IPS-20b (cell line): ENCODE measurements at regions not wholly inside any gene's neighbourhood (a gene's known extent, or its start where the extent isn't known, plus 50 kb on each side); places are given as distances from the start of the nearest gene placed in this dataset.
"Not testable (repeated sequence)": the region's sequence is repeated elsewhere in the genome, so short reads cannot be mapped to it uniquely, and the experiment has no call there.

Source experiments
- H3K27ac ChIP-seq: one replicate; pipeline ENCODE4 v1.5.1; 2013; ENCODE audit warnings: low read length
- H3K27me3 ChIP-seq: 2 replicates; pipeline ENCODE4 v1.6.1; 2013; ENCODE audit warnings: mild to moderate bottlenecking, low read length, inconsistent platforms; ENCODE audit not compliant: insufficient read depth
- H3K36me3 ChIP-seq: 2 replicates; pipeline ENCODE4 v1.6.1; 2013; ENCODE audit warnings: low read depth, mild to moderate bottlenecking, inconsistent platforms, low read length, moderate library complexity; ENCODE audit not compliant: insufficient read depth
- H3K4me1 ChIP-seq: 2 replicates; pipeline ENCODE4 v1.6.1; 2013; ENCODE audit warnings: mild to moderate bottlenecking, control low read depth, inconsistent platforms, low read length, moderate library complexity; ENCODE audit not compliant: insufficient read depth
- H3K4me3 ChIP-seq: 2 replicates; pipeline ENCODE4 v1.5.1; 2013; ENCODE audit warnings: mild to moderate bottlenecking, low read length, inconsistent platforms
- H3K9ac ChIP-seq: 2 replicates; pipeline ENCODE4 v1.6.1; 2013; ENCODE audit warnings: low read depth, mild to moderate bottlenecking, inconsistent platforms, low read length, moderate library complexity
- H3K9me3 ChIP-seq: 2 replicates; pipeline ENCODE4 v1.6.1; 2013; ENCODE audit warnings: mild to moderate bottlenecking, low read depth, low read length, inconsistent platforms; ENCODE audit not compliant: insufficient read depth

GRCh38 chr21:27917966-27918365 is 951.1 kb upstream of the ADAMTS5 start:
- not testable (repeated sequence) for H3K4me1 ChIP-seq, H3K4me3 ChIP-seq, H3K27ac ChIP-seq, H3K9me3 ChIP-seq, H3K36me3 ChIP-seq, H3K9ac ChIP-seq, H3K27me3 ChIP-seq

- not testable (repeated sequence) for H3K36me3 ChIP-seq, H3K27me3 ChIP-seq, H3K4me3 ChIP-seq, H3K9ac ChIP-seq, H3K27ac ChIP-seq, H3K9me3 ChIP-seq, H3K4me1 ChIP-seq
Measured at GRCh38 chr21:27916326-27916725, 949.4 kb upstream of the ADAMTS5 start.

- H3K9me3 ChIP-seq, H3K9ac ChIP-seq, H3K27ac ChIP-seq, H3K27me3 ChIP-seq, H3K4me3 ChIP-seq, H3K36me3 ChIP-seq, H3K4me1 ChIP-seq: not testable (repeated sequence)
Measured at GRCh38 chr21:27912133-27912532, 945.2 kb upstream of the ADAMTS5 start.

GRCh38 chr21:27909487-27909886 is 942.6 kb upstream of the ADAMTS5 start:
- H3K4me3 ChIP-seq, H3K4me1 ChIP-seq, H3K27me3 ChIP-seq, H3K36me3 ChIP-seq, H3K27ac ChIP-seq, H3K9me3 ChIP-seq, H3K9ac ChIP-seq: not testable (repeated sequence)

GRCh38 chr21:27908816-27909215 is 941.9 kb upstream of the ADAMTS5 start:
- not testable (repeated sequence) for H3K27ac ChIP-seq, H3K27me3 ChIP-seq, H3K9ac ChIP-seq, H3K4me3 ChIP-seq, H3K4me1 ChIP-seq, H3K36me3 ChIP-seq, H3K9me3 ChIP-seq

- not testable (repeated sequence) for H3K4me1 ChIP-seq, H3K9me3 ChIP-seq, H3K27ac ChIP-seq, H3K36me3 ChIP-seq, H3K9ac ChIP-seq, H3K4me3 ChIP-seq, H3K27me3 ChIP-seq
Measured at GRCh38 chr21:27902904-27903303, 936.0 kb upstream of the ADAMTS5 start.

GRCh38 chr21:27893619-27894018 is 926.7 kb upstream of the ADAMTS5 start:
- not testable (repeated sequence) for H3K27ac ChIP-seq, H3K9ac ChIP-seq, H3K27me3 ChIP-seq, H3K36me3 ChIP-seq, H3K4me1 ChIP-seq, H3K4me3 ChIP-seq, H3K9me3 ChIP-seq

- H3K9me3 ChIP-seq, H3K4me3 ChIP-seq, H3K36me3 ChIP-seq, H3K4me1 ChIP-seq, H3K27ac ChIP-seq, H3K9ac ChIP-seq, H3K27me3 ChIP-seq: not testable (repeated sequence)
Measured at GRCh38 chr21:27891495-27891894, 924.6 kb upstream of the ADAMTS5 start.

- H3K27ac ChIP-seq = not testable (repeated sequence)
Measured at GRCh38 chr21:27887808-27888455, 921.0 kb upstream of the ADAMTS5 start.

GRCh38 chr21:27885296-27885711 is 918.4 kb upstream of the ADAMTS5 start:
- Histone ChIP-seq H3K4me3 (no peak overlapping the region), H3K9me3 (no peaks in the 10 kb centered on the region), H3K4me1 (no peaks in the 10 kb centered on the region), H3K9ac (no peak overlapping the region), H3K27me3 (no peaks in the 10 kb centered on the region), H3K27ac (no peak overlapping the region), H3K36me3 (no peaks in the 10 kb centered on the region)

More at GRCh38 chr21:27887808-27888455, 921.0 kb upstream of the ADAMTS5 start:
- H3K36me3 ChIP-seq, H3K9me3 ChIP-seq, H3K9ac ChIP-seq, H3K4me1 ChIP-seq, H3K27me3 ChIP-seq, H3K4me3 ChIP-seq: not testable (repeated sequence)

GRCh38 chr21:27881331-27881730 is 914.4 kb upstream of the ADAMTS5 start:
- not testable (repeated sequence) for H3K27ac ChIP-seq, H3K36me3 ChIP-seq, H3K9ac ChIP-seq, H3K4me3 ChIP-seq, H3K4me1 ChIP-seq, H3K9me3 ChIP-seq, H3K27me3 ChIP-seq

- not testable (repeated sequence) for H3K27me3 ChIP-seq, H3K9ac ChIP-seq, H3K4me3 ChIP-seq, H3K4me1 ChIP-seq, H3K36me3 ChIP-seq, H3K27ac ChIP-seq
- H3K9me3 ChIP-seq = peaks cover 16% of the 10 kb centered on the region
Measured at GRCh38 chr21:27872411-27872810, 905.5 kb upstream of the ADAMTS5 start.

GRCh38 chr21:27870755-27871154 is 903.9 kb upstream of the ADAMTS5 start:
- H3K9ac ChIP-seq, H3K27ac ChIP-seq, H3K27me3 ChIP-seq, H3K36me3 ChIP-seq, H3K4me1 ChIP-seq, H3K4me3 ChIP-seq: not testable (repeated sequence)
- peaks cover 16% of the 10 kb centered on the region for H3K9me3 ChIP-seq
